Uterus (tissue), 2 donors: ENCODE measurements at regions not wholly inside any gene's neighbourhood (a gene's known extent, or its start where the extent isn't known, plus 50 kb on each side); places are given as distances from the start of the nearest gene placed in this dataset.

Source experiments
- POLR2A ChIP-seq, 2 donors: fragments of 450-650 bp; IDR thresholded peaks; one replicate each; pipeline ENCODE4 v1.6.1; 2016; ENCODE audit warnings: antibody characterized with exemption in 2 of 2, mild to moderate bottlenecking in 1 of 2, moderate library complexity in 1 of 2
- TF ChIP-seq, protein P1 (sequence below), 4 experiments: fragments of 200-600 bp in 2 of 4; fragments of 450-650 bp in 2 of 4; sonication (generic) in 2 of 4; IDR thresholded peaks; one replicate each; pipeline ENCODE4 v1.5.1; 2016 to 2019; ENCODE audit warnings: antibody characterized with exemption in 4 of 4, mild to moderate bottlenecking in 2 of 4, moderate library complexity in 1 of 4

DNA sequence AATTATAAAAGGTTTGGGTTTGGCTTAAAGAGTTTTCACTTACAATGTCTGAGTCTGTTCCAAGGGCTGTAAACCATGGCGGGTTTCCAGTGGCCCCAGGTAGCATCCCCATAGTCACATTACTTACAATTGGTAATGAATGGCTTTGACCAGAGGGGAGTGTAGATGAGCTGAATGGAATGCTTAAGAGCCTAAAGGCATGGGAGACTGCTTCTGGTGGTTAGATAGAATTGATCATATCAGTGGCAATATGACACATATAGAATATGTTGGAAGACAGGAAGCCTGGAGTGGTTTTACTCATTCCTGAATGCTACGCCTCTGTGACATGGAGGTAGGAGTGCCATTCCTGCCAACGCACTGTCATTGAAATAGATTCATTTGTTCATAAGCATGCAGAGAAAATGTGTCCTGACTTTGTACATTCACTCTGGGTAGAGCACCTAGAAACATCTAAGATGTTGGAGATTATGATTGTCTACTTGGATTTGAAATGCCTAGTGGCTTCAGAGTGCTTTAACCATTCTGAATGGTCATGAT, 183.3 kb downstream of the BLID start:
- TF ChIP-seq, protein P1, sequence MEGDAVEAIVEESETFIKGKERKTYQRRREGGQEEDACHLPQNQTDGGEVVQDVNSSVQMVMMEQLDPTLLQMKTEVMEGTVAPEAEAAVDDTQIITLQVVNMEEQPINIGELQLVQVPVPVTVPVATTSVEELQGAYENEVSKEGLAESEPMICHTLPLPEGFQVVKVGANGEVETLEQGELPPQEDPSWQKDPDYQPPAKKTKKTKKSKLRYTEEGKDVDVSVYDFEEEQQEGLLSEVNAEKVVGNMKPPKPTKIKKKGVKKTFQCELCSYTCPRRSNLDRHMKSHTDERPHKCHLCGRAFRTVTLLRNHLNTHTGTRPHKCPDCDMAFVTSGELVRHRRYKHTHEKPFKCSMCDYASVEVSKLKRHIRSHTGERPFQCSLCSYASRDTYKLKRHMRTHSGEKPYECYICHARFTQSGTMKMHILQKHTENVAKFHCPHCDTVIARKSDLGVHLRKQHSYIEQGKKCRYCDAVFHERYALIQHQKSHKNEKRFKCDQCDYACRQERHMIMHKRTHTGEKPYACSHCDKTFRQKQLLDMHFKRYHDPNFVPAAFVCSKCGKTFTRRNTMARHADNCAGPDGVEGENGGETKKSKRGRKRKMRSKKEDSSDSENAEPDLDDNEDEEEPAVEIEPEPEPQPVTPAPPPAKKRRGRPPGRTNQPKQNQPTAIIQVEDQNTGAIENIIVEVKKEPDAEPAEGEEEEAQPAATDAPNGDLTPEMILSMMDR (IDR thresholded peaks at IDR 0.05): no peak
- no peak for TF ChIP-seq POLR2A (IDR thresholded peaks at IDR 0.05)
